Neutrophil (primary cell): ENCODE measurements at regions not wholly inside any gene's neighbourhood (a gene's known extent, or its start where the extent isn't known, plus 50 kb on each side); places are given as distances from the start of the nearest gene placed in this dataset.

Source experiments
- H3K27ac ChIP-seq: fragments of 200-600 bp; sonication (generic); 2 replicates; pipeline ENCODE4 v1.5.1; 2016; ENCODE audit warnings: mild to moderate bottlenecking, moderate library complexity
- H3K27me3 ChIP-seq: fragments of 200-600 bp; sonication (generic); 2 replicates; pipeline ENCODE4 v1.6.0; 2016; ENCODE audit warnings: mild to moderate bottlenecking
- H3K36me3 ChIP-seq: fragments of 200-600 bp; sonication (generic); 2 replicates; pipeline ENCODE4 v1.5.1; 2017
- H3K4me1 ChIP-seq, 2 experiments: fragments of 200-600 bp in 1 of 2; sonication (generic) in 1 of 2; 1 replicate in 1 of 2; 2 replicates in 1 of 2; pipeline versions ENCODE4 v1.5.1 to v1.6.1; 2013 to 2016; ENCODE audit warnings: low read depth in 1 of 2, low read length in 1 of 2, mild to moderate bottlenecking in 1 of 2, moderate library complexity in 1 of 2; ENCODE audit not compliant: control insufficient read depth in 1 of 2, insufficient read depth in 1 of 2
- H3K4me3 ChIP-seq, 2 experiments: fragments of 200-600 bp in 1 of 2; sonication (generic) in 1 of 2; 1 replicate in 1 of 2; 2 replicates in 1 of 2; pipeline ENCODE4 v1.5.1; 2013 to 2016; ENCODE audit warnings: low read depth in 1 of 2, low read length in 1 of 2, mild to moderate bottlenecking in 1 of 2, moderate library complexity in 1 of 2
- H3K9me3 ChIP-seq: fragments of 200-600 bp; sonication (generic); 2 replicates; pipeline ENCODE4 v1.5.1; 2016
- TF ChIP-seq, protein P1 (sequence below): fragments of 200-600 bp; sonication (generic); IDR thresholded peaks from 2 replicates; pipeline ENCODE4 v1.5.1; 2016; ENCODE audit warnings: antibody characterized with exemption

- H3K27me3 ChIP-seq = no peaks in the 10 kb centered on the region
- H3K4me1 ChIP-seq = peaks cover 83 to 84% of the 10 kb centered on the region in 2 experiments
- TF ChIP-seq, protein P1, sequence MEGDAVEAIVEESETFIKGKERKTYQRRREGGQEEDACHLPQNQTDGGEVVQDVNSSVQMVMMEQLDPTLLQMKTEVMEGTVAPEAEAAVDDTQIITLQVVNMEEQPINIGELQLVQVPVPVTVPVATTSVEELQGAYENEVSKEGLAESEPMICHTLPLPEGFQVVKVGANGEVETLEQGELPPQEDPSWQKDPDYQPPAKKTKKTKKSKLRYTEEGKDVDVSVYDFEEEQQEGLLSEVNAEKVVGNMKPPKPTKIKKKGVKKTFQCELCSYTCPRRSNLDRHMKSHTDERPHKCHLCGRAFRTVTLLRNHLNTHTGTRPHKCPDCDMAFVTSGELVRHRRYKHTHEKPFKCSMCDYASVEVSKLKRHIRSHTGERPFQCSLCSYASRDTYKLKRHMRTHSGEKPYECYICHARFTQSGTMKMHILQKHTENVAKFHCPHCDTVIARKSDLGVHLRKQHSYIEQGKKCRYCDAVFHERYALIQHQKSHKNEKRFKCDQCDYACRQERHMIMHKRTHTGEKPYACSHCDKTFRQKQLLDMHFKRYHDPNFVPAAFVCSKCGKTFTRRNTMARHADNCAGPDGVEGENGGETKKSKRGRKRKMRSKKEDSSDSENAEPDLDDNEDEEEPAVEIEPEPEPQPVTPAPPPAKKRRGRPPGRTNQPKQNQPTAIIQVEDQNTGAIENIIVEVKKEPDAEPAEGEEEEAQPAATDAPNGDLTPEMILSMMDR = no peak
- peak overlapping the region; percentile 1 to 22 for H3K4me3 ChIP-seq
- H3K9me3 ChIP-seq = no peaks in the 10 kb centered on the region
- no peaks in the 10 kb centered on the region for H3K36me3 ChIP-seq
- H3K27ac ChIP-seq = peak overlapping the region; percentile 65
These were observed 165.7 kb upstream of the IRF2BP2 start for GRCh38 chr1:234775477-234776246.

- Histone ChIP-seq H3K4me3 (peak overlapping the region; percentile 1 to 22), H3K4me1 (peaks cover 84 to 87% of the 10 kb centered on the region in 2 experiments), H3K27ac (peak overlapping the region; percentile 65), H3K9me3 (no peaks in the 10 kb centered on the region), H3K27me3 (no peaks in the 10 kb centered on the region), H3K36me3 (no peaks in the 10 kb centered on the region)
- TF ChIP-seq, protein P1 = no peak
These were observed 165.0 kb upstream of the IRF2BP2 start for GRCh38 chr1:234774971-234775370.

DNA sequence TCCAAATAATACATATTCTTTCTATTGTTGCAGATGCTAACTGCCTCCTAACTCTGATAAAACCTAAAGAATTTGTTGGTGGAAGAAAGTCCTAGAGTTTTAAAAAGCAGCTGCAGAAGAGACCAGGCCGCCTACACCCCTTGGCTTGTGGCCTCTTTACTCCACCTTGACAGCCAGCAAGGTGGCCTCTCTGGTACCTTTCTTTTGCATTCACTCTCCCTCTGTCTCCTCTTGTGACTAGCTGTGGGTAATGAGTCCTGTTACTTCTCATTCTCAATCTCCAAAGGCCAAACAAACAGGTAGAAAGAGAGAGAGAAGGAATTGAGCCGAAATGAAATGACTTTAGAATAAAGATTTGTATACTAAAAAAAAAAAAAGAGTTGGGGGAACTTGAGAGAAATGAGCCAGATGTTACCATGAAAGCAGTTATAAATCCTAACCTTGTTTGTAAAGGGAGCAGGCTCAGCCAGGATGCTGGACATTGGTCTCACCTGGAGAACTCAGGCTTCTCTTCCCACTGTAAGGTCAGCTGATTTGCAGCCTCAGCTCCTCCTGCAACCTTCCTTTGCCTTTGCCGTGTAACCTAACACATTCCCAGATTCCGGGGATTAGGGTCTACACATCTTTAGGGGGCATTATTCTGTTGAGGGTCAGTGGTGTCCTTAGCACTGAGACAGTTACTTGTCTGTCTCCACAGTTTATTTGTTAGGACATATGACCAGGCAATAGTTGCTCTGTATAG lies 164.1 kb upstream of the IRF2BP2 start:
- Histone ChIP-seq H3K27ac (peak overlapping the region; percentile 65), H3K4me1 (peaks cover 78 to 81% of the 10 kb centered on the region in 2 experiments), H3K27me3 (no peaks in the 10 kb centered on the region), H3K9me3 (no peaks in the 10 kb centered on the region), H3K36me3 (no peaks in the 10 kb centered on the region), H3K4me3 (no peak overlapping the region)
- TF ChIP-seq, protein P1 = no peak

GRCh38 chr1:234772345-234773147 lies 162.6 kb upstream of the IRF2BP2 start:
- no peaks in the 10 kb centered on the region for H3K27me3 ChIP-seq
- peak overlapping the region; percentile 26 to 33 for H3K4me3 ChIP-seq
- peaks cover 62 to 71% of the 10 kb centered on the region in 2 experiments for H3K4me1 ChIP-seq
- no peaks in the 10 kb centered on the region for H3K36me3 ChIP-seq
- no peaks in the 10 kb centered on the region for H3K9me3 ChIP-seq
- TF ChIP-seq, protein P1 = no peak
- peak overlapping the region; percentile 81 for H3K27ac ChIP-seq

DNA sequence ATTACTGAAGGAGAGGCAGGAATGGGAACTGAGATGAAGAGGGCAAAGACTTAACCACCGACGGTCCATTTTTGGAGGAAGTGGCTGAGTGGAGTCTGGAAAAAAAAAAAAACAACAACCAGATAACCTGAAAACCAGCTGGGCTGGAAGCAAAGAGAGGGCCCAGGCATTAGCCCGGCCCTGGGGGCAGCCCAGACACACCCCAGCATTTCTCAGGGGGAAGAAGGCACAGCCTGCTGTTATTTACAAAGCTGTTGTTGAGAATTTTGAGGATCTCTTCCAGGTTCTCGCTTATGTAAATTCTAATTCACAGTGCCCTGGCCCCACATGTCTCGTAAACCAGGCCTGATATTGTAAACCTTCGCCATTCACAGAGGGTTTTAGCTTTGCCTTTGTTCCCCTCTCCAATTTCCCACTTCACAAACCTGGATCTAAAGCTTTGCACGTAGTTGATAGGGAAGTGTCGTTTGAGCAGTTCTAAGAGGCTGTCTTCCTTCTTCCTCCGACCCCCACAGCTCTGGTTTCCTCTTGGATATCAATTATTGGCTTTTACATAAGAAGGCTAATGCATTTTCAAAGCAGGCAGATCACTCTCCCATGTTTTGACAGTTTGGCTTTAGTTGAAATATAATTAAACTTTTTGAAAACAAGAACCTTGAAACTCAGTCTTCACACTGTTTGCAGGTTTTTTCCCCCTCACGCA lies 161.8 kb upstream of the IRF2BP2 start:
- Histone ChIP-seq H3K4me1 (peaks cover 55 to 63% of the 10 kb centered on the region in 2 experiments), H3K36me3 (no peaks in the 10 kb centered on the region), H3K4me3 (peak overlapping the region; percentile 26 to 33), H3K27ac (peak overlapping the region; percentile 81), H3K27me3 (no peaks in the 10 kb centered on the region), H3K9me3 (no peaks in the 10 kb centered on the region)
- TF ChIP-seq, protein P1 = no peak
